ENCODE measurements at regions not wholly inside any gene's neighbourhood (a gene's known extent, or its start where the extent isn't known, plus 50 kb on each side); places are given as distances from the start of the nearest gene placed in this dataset.
A peak's percentile ranks its signal among the peaks of the same experiment; 100 is the strongest.

GRCh38 chr1:113265196-113265595, 125.1 kb upstream of the MAGI3 start:
- no peak overlapping the region for H3K4me2 ChIP-seq (ENCODE audit: insufficient read depth, low read length, poor library complexity, severe bottlenecking)
- WGBS, 2 donors (ENCODE audit: extremely low coverage in 2 of 2, insufficient read length in 2 of 2, insufficient replicate concordance in 1 of 2) = no CpG with 5 or more reads among the region's 2 CpGs
- H2BK120ac ChIP-seq (ENCODE audit: low read depth, low read length) = no peak overlapping the region
- no peaks in the 10 kb centered on the region for H3K9me3 ChIP-seq (replicated peaks in 1 of 2; ENCODE audit: control insufficient read depth in 2 of 2, insufficient read depth in 1 of 2, low read depth in 1 of 2, low read length in 2 of 2)
- H2AK5ac ChIP-seq (ENCODE audit: low read depth, low read length) = no peak overlapping the region
- no peaks in the 10 kb centered on the region for H3K36me3 ChIP-seq (replicated peaks in 1 of 2; ENCODE audit: control insufficient read depth in 2 of 2, insufficient read depth in 2 of 2, low read length in 2 of 2)
- no peak overlapping the region for H4K91ac ChIP-seq (ENCODE audit: low read depth, low read length, poor library complexity)
- H3K9ac ChIP-seq (ENCODE audit: low read depth, low read length, poor library complexity) = no peak overlapping the region
- H3K79me1 ChIP-seq (ENCODE audit: low read depth, low read length) = no peaks in the 10 kb centered on the region
- H3K4me1 ChIP-seq (ENCODE audit: control insufficient read depth in 2 of 2, insufficient read depth in 1 of 2, low read depth in 1 of 2, low read length in 2 of 2) = peaks cover 0 to 1% of the 10 kb centered on the region in 2 donors
- no peak overlapping the region for H2BK12ac ChIP-seq (ENCODE audit: low read length)
- no peak for DNase-seq (ENCODE audit: low spot score)
- no peak overlapping the region for H2AFZ ChIP-seq (ENCODE audit: low read length)
- no peak overlapping the region for H3K23ac ChIP-seq (ENCODE audit: low read depth, low read length, poor library complexity)
- H4K8ac ChIP-seq (ENCODE audit: low read depth, low read length) = no peak overlapping the region
- H3K14ac ChIP-seq (ENCODE audit: low read length) = no peak overlapping the region
- H2BK5ac ChIP-seq (ENCODE audit: low read length) = no peak overlapping the region
- H3K27ac ChIP-seq (replicated peaks; ENCODE audit: low read length) = no peak overlapping the region
- H2BK15ac ChIP-seq (ENCODE audit: low read length) = no peak overlapping the region
- no peak overlapping the region for H3K18ac ChIP-seq (ENCODE audit: low read length)
- H3K4me3 ChIP-seq (ENCODE audit: low read length in 2 of 2) = no peak overlapping the region
- H3K4ac ChIP-seq (ENCODE audit: low read length) = no peak overlapping the region
- H3K27me3 ChIP-seq (ENCODE audit: control insufficient read depth in 3 of 3, insufficient read depth in 3 of 3, low read depth in 1 of 3, low read length in 3 of 3) = no peaks in the 10 kb centered on the region

GRCh38 chr1:113266788-113267187, 123.5 kb upstream of the MAGI3 start:
- Histone ChIP-seq H3K23ac (ENCODE audit: low read depth, low read length, poor library complexity) (no peak overlapping the region), H2BK120ac (ENCODE audit: low read depth, low read length) (no peak overlapping the region), H2BK15ac (ENCODE audit: low read length) (no peak overlapping the region), H4K8ac (ENCODE audit: low read depth, low read length) (no peak overlapping the region), H4K91ac (ENCODE audit: low read depth, low read length, poor library complexity) (no peak overlapping the region), H3K27me3 (ENCODE audit: control insufficient read depth in 3 of 3, insufficient read depth in 3 of 3, low read depth in 1 of 3, low read length in 3 of 3) (no peaks in the 10 kb centered on the region), H3K4ac (ENCODE audit: low read length) (no peak overlapping the region), H2BK12ac (ENCODE audit: low read length) (no peak overlapping the region), H3K4me2 (ENCODE audit: insufficient read depth, low read length, poor library complexity, severe bottlenecking) (no peak overlapping the region), H3K14ac (ENCODE audit: low read length) (no peak overlapping the region), H3K36me3 (replicated peaks in 1 of 2; ENCODE audit: control insufficient read depth in 2 of 2, insufficient read depth in 2 of 2, low read length in 2 of 2) (no peaks in the 10 kb centered on the region), H3K27ac (replicated peaks; ENCODE audit: low read length) (no peak overlapping the region), H3K9me3 (replicated peaks in 1 of 2; ENCODE audit: control insufficient read depth in 2 of 2, insufficient read depth in 1 of 2, low read depth in 1 of 2, low read length in 2 of 2) (no peaks in the 10 kb centered on the region), H2AFZ (ENCODE audit: low read length) (peak overlapping the region; percentile 35), H3K4me3 (ENCODE audit: low read length in 2 of 2) (no peak overlapping the region), H2BK5ac (ENCODE audit: low read length) (no peak overlapping the region), H2AK5ac (ENCODE audit: low read depth, low read length) (no peak overlapping the region), H3K4me1 (ENCODE audit: control insufficient read depth in 2 of 2, insufficient read depth in 1 of 2, low read depth in 1 of 2, low read length in 2 of 2) (peaks cover 0 to 1% of the 10 kb centered on the region in 2 donors), H3K9ac (ENCODE audit: low read depth, low read length, poor library complexity) (no peak overlapping the region), H3K18ac (ENCODE audit: low read length) (peak overlapping the region; percentile 11), H3K79me1 (ENCODE audit: low read depth, low read length) (no peaks in the 10 kb centered on the region)
- no CpG with 5 or more reads among the region's 6 CpGs for WGBS, 2 donors (ENCODE audit: extremely low coverage in 2 of 2, insufficient read length in 2 of 2, insufficient replicate concordance in 1 of 2)
- no peak for DNase-seq (ENCODE audit: low spot score)

- Histone ChIP-seq H3K14ac (ENCODE audit: low read length) (no peak overlapping the region), H3K23ac (ENCODE audit: low read depth, low read length, poor library complexity) (no peak overlapping the region), H4K8ac (ENCODE audit: low read depth, low read length) (no peak overlapping the region), H3K4ac (ENCODE audit: low read length) (no peak overlapping the region), H3K18ac (ENCODE audit: low read length) (no peak overlapping the region), H2BK12ac (ENCODE audit: low read length) (no peak overlapping the region), H2BK120ac (ENCODE audit: low read depth, low read length) (no peak overlapping the region), H2BK15ac (ENCODE audit: low read length) (no peak overlapping the region), H4K91ac (ENCODE audit: low read depth, low read length, poor library complexity) (no peak overlapping the region), H2BK5ac (ENCODE audit: low read length) (no peak overlapping the region), H2AFZ (ENCODE audit: low read length) (no peak overlapping the region), H3K79me1 (ENCODE audit: low read depth, low read length) (no peaks in the 10 kb centered on the region), H2AK5ac (ENCODE audit: low read depth, low read length) (no peak overlapping the region), H3K9ac (ENCODE audit: low read depth, low read length, poor library complexity) (no peak overlapping the region), H3K27me3 (ENCODE audit: control insufficient read depth in 3 of 3, insufficient read depth in 3 of 3, low read depth in 1 of 3, low read length in 3 of 3) (no peaks in the 10 kb centered on the region), H3K4me1 (ENCODE audit: control insufficient read depth in 2 of 2, insufficient read depth in 1 of 2, low read depth in 1 of 2, low read length in 2 of 2) (peaks cover 0 to 1% of the 10 kb centered on the region in 2 donors), H3K9me3 (replicated peaks in 1 of 2; ENCODE audit: control insufficient read depth in 2 of 2, insufficient read depth in 1 of 2, low read depth in 1 of 2, low read length in 2 of 2) (no peaks in the 10 kb centered on the region), H3K27ac (replicated peaks; ENCODE audit: low read length) (no peak overlapping the region), H3K4me3 (ENCODE audit: low read length in 2 of 2) (no peak overlapping the region), H3K4me2 (ENCODE audit: insufficient read depth, low read length, poor library complexity, severe bottlenecking) (no peak overlapping the region), H3K36me3 (replicated peaks in 1 of 2; ENCODE audit: control insufficient read depth in 2 of 2, insufficient read depth in 2 of 2, low read length in 2 of 2) (no peaks in the 10 kb centered on the region)
- no peak for DNase-seq (ENCODE audit: low spot score)
- WGBS, 2 donors (ENCODE audit: extremely low coverage in 2 of 2, insufficient read length in 2 of 2, insufficient replicate concordance in 1 of 2) = no CpG with 5 or more reads among the region's 6 CpGs
Observed at GRCh38 chr1:113269168-113269963, 120.9 kb upstream of the MAGI3 start.

DNA sequence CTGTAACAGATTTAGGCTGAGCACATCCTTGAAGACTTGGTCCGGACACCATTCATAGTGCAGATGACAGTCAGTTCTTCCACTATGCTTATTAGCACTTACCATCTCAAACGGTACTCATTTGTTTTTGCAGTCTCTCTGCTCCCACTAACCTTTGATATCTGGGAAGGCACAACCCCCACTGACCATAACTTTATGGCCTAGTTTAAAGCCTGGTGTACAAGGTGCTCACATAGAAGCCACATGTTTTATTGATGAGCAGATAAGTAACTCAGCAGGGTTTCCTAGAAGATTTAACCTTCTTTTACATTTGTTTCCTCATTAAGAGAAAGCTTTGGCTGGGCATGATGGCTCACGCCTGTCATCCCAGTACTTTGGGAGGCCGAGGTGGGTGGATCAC, 119.3 kb upstream of the MAGI3 start:
- no peak overlapping the region for H2BK120ac ChIP-seq (ENCODE audit: low read depth, low read length)
- H2AK5ac ChIP-seq (ENCODE audit: low read depth, low read length) = no peak overlapping the region
- no peak for DNase-seq (ENCODE audit: low spot score)
- H3K9ac ChIP-seq (ENCODE audit: low read depth, low read length, poor library complexity) = no peak overlapping the region
- H2BK5ac ChIP-seq (ENCODE audit: low read length) = no peak overlapping the region
- no peak overlapping the region for H4K91ac ChIP-seq (ENCODE audit: low read depth, low read length, poor library complexity)
- H3K27me3 ChIP-seq (ENCODE audit: control insufficient read depth in 3 of 3, insufficient read depth in 3 of 3, low read depth in 1 of 3, low read length in 3 of 3) = no peaks in the 10 kb centered on the region
- no peak overlapping the region for H3K18ac ChIP-seq (ENCODE audit: low read length)
- no peak overlapping the region for H3K4me3 ChIP-seq (ENCODE audit: low read length in 2 of 2)
- no CpG with 5 or more reads among the region's 4 CpGs for WGBS, 2 donors (ENCODE audit: extremely low coverage in 2 of 2, insufficient read length in 2 of 2, insufficient replicate concordance in 1 of 2)
- no peak overlapping the region for H2AFZ ChIP-seq (ENCODE audit: low read length)
- H3K14ac ChIP-seq (ENCODE audit: low read length) = no peak overlapping the region
- no peaks in the 10 kb centered on the region for H3K79me1 ChIP-seq (ENCODE audit: low read depth, low read length)
- no peak overlapping the region for H3K23ac ChIP-seq (ENCODE audit: low read depth, low read length, poor library complexity)
- H2BK12ac ChIP-seq (ENCODE audit: low read length) = no peak overlapping the region
- no peak overlapping the region for H4K8ac ChIP-seq (ENCODE audit: low read depth, low read length)
- no peak overlapping the region for H2BK15ac ChIP-seq (ENCODE audit: low read length)
- H3K4ac ChIP-seq (ENCODE audit: low read length) = no peak overlapping the region
- H3K4me2 ChIP-seq (ENCODE audit: insufficient read depth, low read length, poor library complexity, severe bottlenecking) = no peak overlapping the region
- H3K4me1 ChIP-seq (ENCODE audit: control insufficient read depth in 2 of 2, insufficient read depth in 1 of 2, low read depth in 1 of 2, low read length in 2 of 2) = peaks cover 0 to 4% of the 10 kb centered on the region in 2 donors
- H3K27ac ChIP-seq (replicated peaks; ENCODE audit: low read length) = no peak overlapping the region
- no peaks in the 10 kb centered on the region for H3K36me3 ChIP-seq (replicated peaks in 1 of 2; ENCODE audit: control insufficient read depth in 2 of 2, insufficient read depth in 2 of 2, low read length in 2 of 2)
- H3K9me3 ChIP-seq (replicated peaks in 1 of 2; ENCODE audit: control insufficient read depth in 2 of 2, insufficient read depth in 1 of 2, low read depth in 1 of 2, low read length in 2 of 2) = no peaks in the 10 kb centered on the region
